ENCODE measurements at regions not wholly inside any gene's neighbourhood (a gene's known extent, or its start where the extent isn't known, plus 50 kb on each side); places are given as distances from the start of the nearest gene placed in this dataset.

- TF ChIP-seq CTCF (IDR thresholded peaks at IDR 0.05; ENCODE audit: low read depth, low read length) (no peak), EZH2phosphoT487 (IDR thresholded peaks at IDR 0.05; ENCODE audit: low read depth) (no peak)
These were observed 360.3 kb downstream of the FBXO15 start for GRCh38 chr18:73787316-73787715.

All from OCI-LY3 (cell line).